Fibroblast of lung (primary cell): ENCODE measurements at regions not wholly inside any gene's neighbourhood (a gene's known extent, or its start where the extent isn't known, plus 50 kb on each side); places are given as distances from the start of the nearest gene placed in this dataset.

Experiments used
- DNase-seq, 2 donors: peaks; one replicate each; pipeline versions ENCODE4 v3.0.0 to v3.0.0-alpha.2; 2010; ENCODE audit warnings: low read depth in 2 of 2
- H2AFZ ChIP-seq: 2 replicates; pipeline ENCODE4 v1.5.1; 2012; ENCODE audit warnings: low read length, control low read depth, inconsistent platforms
- H3K27ac ChIP-seq: 2 replicates; pipeline ENCODE4 v1.5.1; 2011; ENCODE audit warnings: low read length, control low read depth; ENCODE audit not compliant: insufficient read depth
- H3K27me3 ChIP-seq: 2 replicates; pipeline ENCODE4 v1.5.1; 2011; ENCODE audit warnings: mild to moderate bottlenecking, low read length; ENCODE audit not compliant: control insufficient read depth, insufficient read depth
- H3K36me3 ChIP-seq: 2 replicates; pipeline ENCODE4 v1.5.1; 2011; ENCODE audit warnings: low read length; ENCODE audit not compliant: control insufficient read depth, insufficient read depth
- H3K4me1 ChIP-seq: 2 replicates; pipeline ENCODE4 v1.5.1; 2011; ENCODE audit warnings: low read length; ENCODE audit not compliant: control insufficient read depth, insufficient read depth; ENCODE audit errors: extremely low read depth
- H3K4me2 ChIP-seq: 2 replicates; pipeline ENCODE4 v1.5.1; 2011; ENCODE audit warnings: low read length, control low read depth; ENCODE audit not compliant: insufficient read depth; ENCODE audit errors: extremely low read depth
- H3K4me3 ChIP-seq, 4 experiments: fragments of 200-600 bp in 1 of 4; sonication (generic) in 1 of 4; replicated peaks in 1 of 4; 2 replicates each; pipeline ENCODE4 v1.5.1; 2011 to 2016; ENCODE audit warnings: low read length in 4 of 4, low read depth in 3 of 4, mild to moderate bottlenecking in 3 of 4, control low read depth in 2 of 4, inconsistent platforms in 1 of 4, mixed read lengths in 1 of 4; ENCODE audit not compliant: insufficient read depth in 1 of 4; ENCODE audit errors: control extremely low read depth in 1 of 4
- H3K79me2 ChIP-seq: 2 replicates; pipeline ENCODE4 v1.5.1; 2012; ENCODE audit warnings: mild to moderate bottlenecking, low read length, inconsistent platforms; ENCODE audit not compliant: control insufficient read depth, insufficient read depth
- H3K9ac ChIP-seq: 2 replicates; pipeline ENCODE4 v1.5.1; 2011; ENCODE audit warnings: mild to moderate bottlenecking, low read length, control low read depth; ENCODE audit not compliant: insufficient read depth
- H3K9me3 ChIP-seq: 2 replicates; pipeline ENCODE4 v1.5.1; 2012; ENCODE audit warnings: low read depth, low read length; ENCODE audit not compliant: control insufficient read depth, insufficient read depth
- H4K20me1 ChIP-seq: 2 replicates; pipeline ENCODE4 v1.5.1; 2011; ENCODE audit warnings: low read length; ENCODE audit not compliant: control insufficient read depth, insufficient read depth; ENCODE audit errors: extremely low read depth
- CTCF ChIP-seq, 2 donors: IDR thresholded peaks in 1 of 2; conservative IDR thresholded peaks in 1 of 2; 1 replicate in 1 of 2; 2 replicates in 1 of 2; pipeline ENCODE4 v1.5.1; 2011 to 2012; ENCODE audit warnings: low read length in 2 of 2, control low read depth in 1 of 2, inconsistent platforms in 1 of 2, low read depth in 1 of 2, mild to moderate bottlenecking in 1 of 2
- EZH2 ChIP-seq: IDR thresholded peaks from 2 replicates; pipeline ENCODE4 v1.5.1; 2012; ENCODE audit warnings: low read length, control low read depth, mild to moderate bottlenecking; ENCODE audit errors: missing control alignments

GRCh38 chr1:232872284-232872683 is 67.1 kb downstream of the MAP10 start:
- no peak overlapping the region for H3K27ac ChIP-seq
- no peaks in the 10 kb centered on the region for H3K27me3 ChIP-seq
- H3K79me2 ChIP-seq, result no peaks in the 10 kb centered on the region
- H3K4me1 ChIP-seq, result no peaks in the 10 kb centered on the region
- no peak overlapping the region for H3K9ac ChIP-seq
- H4K20me1 ChIP-seq, result no peaks in the 10 kb centered on the region
- TF ChIP-seq EZH2 (no peak), CTCF (conservative IDR thresholded peaks at IDR 0.05 in 1 of 2, IDR thresholded peaks at IDR 0.05 in 1 of 2; ENCODE audit: low read depth in 1 of 2, low read length in 2 of 2) (no peak)
- H3K4me3 ChIP-seq, result no peak overlapping the region
- DNase-seq, result no peak
- H3K9me3 ChIP-seq, result no peaks in the 10 kb centered on the region
- H3K36me3 ChIP-seq, result no peaks in the 10 kb centered on the region
- H3K4me2 ChIP-seq, result no peak overlapping the region
- H2AFZ ChIP-seq, result no peak overlapping the region

- Histone ChIP-seq H3K9me3 (no peaks in the 10 kb centered on the region), H3K4me3 (no peak overlapping the region), H3K4me2 (no peak overlapping the region), H3K9ac (no peak overlapping the region), H2AFZ (no peak overlapping the region), H3K36me3 (no peaks in the 10 kb centered on the region), H3K79me2 (no peaks in the 10 kb centered on the region), H4K20me1 (no peaks in the 10 kb centered on the region), H3K4me1 (no peaks in the 10 kb centered on the region), H3K27ac (no peak overlapping the region), H3K27me3 (no peaks in the 10 kb centered on the region)
- TF ChIP-seq CTCF (conservative IDR thresholded peaks at IDR 0.05 in 1 of 2, IDR thresholded peaks at IDR 0.05 in 1 of 2; ENCODE audit: low read depth in 1 of 2, low read length in 2 of 2) (no peak), EZH2 (no peak)
- DNase-seq, result no peak
These were observed 67.5 kb downstream of the MAP10 start for GRCh38 chr1:232872738-232873137.

GRCh38 chr1:232873412-232873811 is 68.2 kb downstream of the MAP10 start:
- no peak for DNase-seq
- Histone ChIP-seq H3K27me3 (no peaks in the 10 kb centered on the region), H3K4me2 (no peak overlapping the region), H3K79me2 (no peaks in the 10 kb centered on the region), H3K4me3 (no peak overlapping the region), H3K4me1 (no peaks in the 10 kb centered on the region), H3K9ac (no peak overlapping the region), H3K27ac (no peak overlapping the region), H3K36me3 (no peaks in the 10 kb centered on the region), H3K9me3 (no peaks in the 10 kb centered on the region), H2AFZ (no peak overlapping the region), H4K20me1 (no peaks in the 10 kb centered on the region)
- TF ChIP-seq EZH2 (no peak), CTCF (conservative IDR thresholded peaks at IDR 0.05 in 1 of 2, IDR thresholded peaks at IDR 0.05 in 1 of 2; ENCODE audit: low read depth in 1 of 2, low read length in 2 of 2) (no peak)
